ENCODE measurements at regions not wholly inside any gene's neighbourhood (a gene's known extent, or its start where the extent isn't known, plus 50 kb on each side); places are given as distances from the start of the nearest gene placed in this dataset.

- H3K9me3 ChIP-seq = no peaks in the 10 kb centered on the region
- TF ChIP-seq, protein P1, sequence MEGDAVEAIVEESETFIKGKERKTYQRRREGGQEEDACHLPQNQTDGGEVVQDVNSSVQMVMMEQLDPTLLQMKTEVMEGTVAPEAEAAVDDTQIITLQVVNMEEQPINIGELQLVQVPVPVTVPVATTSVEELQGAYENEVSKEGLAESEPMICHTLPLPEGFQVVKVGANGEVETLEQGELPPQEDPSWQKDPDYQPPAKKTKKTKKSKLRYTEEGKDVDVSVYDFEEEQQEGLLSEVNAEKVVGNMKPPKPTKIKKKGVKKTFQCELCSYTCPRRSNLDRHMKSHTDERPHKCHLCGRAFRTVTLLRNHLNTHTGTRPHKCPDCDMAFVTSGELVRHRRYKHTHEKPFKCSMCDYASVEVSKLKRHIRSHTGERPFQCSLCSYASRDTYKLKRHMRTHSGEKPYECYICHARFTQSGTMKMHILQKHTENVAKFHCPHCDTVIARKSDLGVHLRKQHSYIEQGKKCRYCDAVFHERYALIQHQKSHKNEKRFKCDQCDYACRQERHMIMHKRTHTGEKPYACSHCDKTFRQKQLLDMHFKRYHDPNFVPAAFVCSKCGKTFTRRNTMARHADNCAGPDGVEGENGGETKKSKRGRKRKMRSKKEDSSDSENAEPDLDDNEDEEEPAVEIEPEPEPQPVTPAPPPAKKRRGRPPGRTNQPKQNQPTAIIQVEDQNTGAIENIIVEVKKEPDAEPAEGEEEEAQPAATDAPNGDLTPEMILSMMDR (IDR thresholded peaks at IDR 0.05) = no peak
- H3K4me1 ChIP-seq (ENCODE audit: control insufficient read depth in 1 of 2, insufficient read depth in 1 of 2, low read depth in 1 of 2, low read length in 1 of 2) = peaks cover 0 to 5% of the 10 kb centered on the region in 2 experiments
- peaks cover 41% of the 10 kb centered on the region for H3K36me3 ChIP-seq
- no peak overlapping the region for H3K4me3 ChIP-seq (ENCODE audit: low read depth in 1 of 2, low read length in 1 of 2)
- no peak overlapping the region for H3K27ac ChIP-seq
- H3K27me3 ChIP-seq = no peaks in the 10 kb centered on the region
Measured at GRCh38 chr2:74051504-74051903, 66.8 kb downstream of the TET3 start.

DNA sequence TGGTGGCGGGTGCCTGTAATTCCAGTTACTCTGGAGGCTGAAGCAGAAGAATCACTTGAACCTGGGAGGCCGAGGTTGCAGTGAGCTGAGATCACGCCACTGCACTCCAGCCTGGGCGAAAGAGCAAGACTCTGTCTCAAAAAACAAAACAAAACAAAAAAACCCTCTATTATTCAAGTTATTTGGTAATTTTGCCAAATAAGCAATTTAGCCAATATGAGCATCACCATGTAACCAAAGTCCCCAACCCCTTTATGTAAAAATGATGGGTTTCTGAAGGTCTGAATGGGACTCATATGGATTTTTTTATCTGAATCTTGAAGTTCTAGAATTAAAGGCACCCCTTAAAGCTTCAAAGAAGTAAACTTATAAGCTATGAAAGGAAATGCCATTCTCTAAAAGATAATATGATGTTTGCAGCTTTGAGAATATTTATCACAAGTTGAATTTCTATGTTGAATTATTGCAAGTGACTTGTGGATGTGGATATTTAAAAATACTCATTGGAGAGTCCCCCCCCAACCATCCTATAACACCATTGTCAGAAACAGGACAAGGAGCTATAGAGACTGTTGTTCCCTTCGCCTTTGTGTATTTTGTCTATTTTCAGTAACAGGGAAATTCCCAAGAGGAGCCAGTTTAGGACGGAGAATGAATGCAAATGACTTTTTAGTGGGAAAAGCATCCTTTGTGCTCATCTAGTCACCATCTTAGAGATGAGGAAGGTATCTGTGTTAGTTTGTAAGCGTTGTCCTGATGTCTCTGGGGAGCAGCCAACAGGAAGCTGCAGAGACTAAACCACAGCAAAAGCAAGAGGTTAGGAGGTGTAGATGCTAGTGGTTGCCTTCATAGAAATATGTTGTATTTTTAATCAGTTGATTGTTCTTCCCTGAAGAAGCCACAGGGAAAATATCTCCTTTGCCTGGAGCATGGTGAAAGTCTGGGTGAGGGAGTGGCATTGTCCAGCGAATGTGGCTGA lies 68.3 kb downstream of the TET3 start:
- H3K27me3 ChIP-seq = no peaks in the 10 kb centered on the region
- peak overlapping the region; percentile 21 for H3K27ac ChIP-seq
- H3K4me3 ChIP-seq (ENCODE audit: low read depth in 1 of 2, low read length in 1 of 2) = no peak overlapping the region
- H3K9me3 ChIP-seq = no peaks in the 10 kb centered on the region
- TF ChIP-seq, protein P1 (IDR thresholded peaks at IDR 0.05) = no peak
- H3K36me3 ChIP-seq = peaks cover 26% of the 10 kb centered on the region
- H3K4me1 ChIP-seq (ENCODE audit: control insufficient read depth in 1 of 2, insufficient read depth in 1 of 2, low read depth in 1 of 2, low read length in 1 of 2) = peaks cover 0 to 5% of the 10 kb centered on the region in 2 experiments

DNA sequence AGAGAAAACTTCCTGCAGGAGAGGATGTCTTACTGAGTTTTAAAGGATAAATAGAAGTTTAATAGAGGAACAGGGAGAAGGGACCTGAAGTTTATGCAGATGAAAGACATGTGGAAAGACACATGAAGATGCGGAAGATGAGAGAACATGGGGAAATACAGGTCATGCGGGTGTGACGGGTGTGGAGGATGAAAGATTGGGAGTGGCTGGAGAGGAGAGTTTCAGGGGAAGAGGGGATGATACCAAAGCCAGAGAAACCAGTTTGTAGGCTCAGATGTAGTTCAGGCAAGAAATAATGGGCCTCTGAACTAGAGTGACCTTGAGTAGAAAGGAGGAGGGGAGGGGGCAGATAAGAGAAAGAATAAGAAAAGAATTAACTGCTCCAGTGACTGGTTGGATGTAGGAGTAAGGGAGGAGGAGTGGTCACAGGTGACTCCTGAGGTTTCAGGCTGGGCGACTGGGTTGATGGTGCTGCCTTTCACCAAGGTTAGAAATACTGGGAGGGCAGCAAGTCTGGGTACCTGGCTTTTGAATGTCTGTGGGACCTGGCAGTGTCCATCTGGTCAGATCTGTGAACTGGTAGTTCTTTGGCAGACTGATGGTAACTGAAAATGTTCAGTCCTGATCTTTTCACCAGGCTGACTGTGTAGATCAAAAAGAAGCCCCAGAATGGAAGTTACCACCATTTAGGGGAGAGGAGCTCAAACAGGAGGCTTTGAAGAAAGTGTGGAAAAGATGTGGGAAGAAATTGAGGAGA lies 69.4 kb downstream of the TET3 start:
- H3K4me3 ChIP-seq (ENCODE audit: low read depth in 1 of 2, low read length in 1 of 2) = no peak overlapping the region
- peaks cover 16% of the 10 kb centered on the region for H3K36me3 ChIP-seq
- TF ChIP-seq, protein P1 (IDR thresholded peaks at IDR 0.05) = no peak
- no peaks in the 10 kb centered on the region for H3K27me3 ChIP-seq
- peak overlapping the region; percentile 21 for H3K27ac ChIP-seq
- no peaks in the 10 kb centered on the region for H3K9me3 ChIP-seq
- H3K4me1 ChIP-seq (ENCODE audit: control insufficient read depth in 1 of 2, insufficient read depth in 1 of 2, low read depth in 1 of 2, low read length in 1 of 2) = peaks cover 0 to 5% of the 10 kb centered on the region in 2 experiments

DNA sequence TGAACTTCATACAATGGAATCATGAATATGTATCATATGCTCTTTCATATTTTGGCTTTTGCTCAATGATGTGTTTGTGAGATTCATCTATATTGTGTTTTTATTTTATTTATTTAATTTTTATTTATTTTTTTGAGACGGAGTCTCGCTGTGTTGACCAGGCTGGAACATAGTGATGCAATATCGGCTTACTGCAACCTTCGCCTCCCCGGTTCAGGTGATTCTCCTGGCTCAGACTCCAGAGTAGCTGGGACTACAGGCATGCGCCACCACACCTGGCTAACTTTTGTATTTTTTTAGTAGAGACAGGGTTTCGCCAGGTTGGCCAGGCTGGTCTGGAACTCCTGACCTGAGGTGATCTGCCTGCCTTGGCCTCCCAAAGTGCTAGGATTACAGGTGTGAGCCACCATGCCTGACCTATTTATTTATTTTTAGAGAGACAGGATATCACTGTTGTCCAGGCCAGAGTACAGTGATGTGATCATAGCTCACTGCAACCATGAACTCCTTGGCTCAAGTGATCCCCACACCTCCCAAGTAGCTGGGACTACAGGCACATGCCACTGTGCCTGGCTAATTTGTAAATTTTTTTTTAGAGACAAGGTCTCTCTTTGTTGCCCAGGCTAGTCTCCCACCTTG lies 74.5 kb downstream of the TET3 start:
- Histone ChIP-seq H3K36me3 (peaks cover 14% of the 10 kb centered on the region), H3K27me3 (no peaks in the 10 kb centered on the region), H3K4me1 (ENCODE audit: control insufficient read depth in 1 of 2, insufficient read depth in 1 of 2, low read depth in 1 of 2, low read length in 1 of 2) (no peaks in the 10 kb centered on the region), H3K27ac (no peak overlapping the region), H3K9me3 (no peaks in the 10 kb centered on the region), H3K4me3 (ENCODE audit: low read depth in 1 of 2, low read length in 1 of 2) (no peak overlapping the region)
- TF ChIP-seq, protein P1 (IDR thresholded peaks at IDR 0.05) = no peak

- no peaks in the 10 kb centered on the region for H3K4me1 ChIP-seq (ENCODE audit: control insufficient read depth in 1 of 2, insufficient read depth in 1 of 2, low read depth in 1 of 2, low read length in 1 of 2)
- no peaks in the 10 kb centered on the region for H3K9me3 ChIP-seq
- no peaks in the 10 kb centered on the region for H3K27me3 ChIP-seq
- H3K4me3 ChIP-seq (ENCODE audit: low read depth in 1 of 2, low read length in 1 of 2) = no peak overlapping the region
- peaks cover 9% of the 10 kb centered on the region for H3K36me3 ChIP-seq
- no peak overlapping the region for H3K27ac ChIP-seq
- TF ChIP-seq, protein P1 (IDR thresholded peaks at IDR 0.05) = no peak
Measured at GRCh38 chr2:74063486-74063885, 78.8 kb downstream of the TET3 start.

Measured in neutrophil (primary cell).